Glutamatergic neuron (in vitro differentiated cells): ENCODE measurements at regions not wholly inside any gene's neighbourhood (a gene's known extent, or its start where the extent isn't known, plus 50 kb on each side); places are given as distances from the start of the nearest gene placed in this dataset.

Source experiments
- DNase-seq: peaks from one replicate; pipeline ENCODE4 v3.0.0; 2022
- H3K27ac Mint-ChIP-seq: one replicate; pipeline ENCODE4 v1.8.0; 2020; ENCODE audit warnings: mild to moderate bottlenecking, mixed read lengths, inconsistent platforms; ENCODE audit not compliant: unreplicated experiment
- H3K27me3 Mint-ChIP-seq: one replicate; pipeline ENCODE4 v1.8.0; 2020; ENCODE audit warnings: mild to moderate bottlenecking, moderate library complexity, mixed read lengths, inconsistent platforms; ENCODE audit not compliant: unreplicated experiment
- H3K36me3 Mint-ChIP-seq: one replicate; pipeline ENCODE4 v1.8.0; 2020; ENCODE audit warnings: mild to moderate bottlenecking, mixed read lengths, inconsistent platforms; ENCODE audit not compliant: unreplicated experiment
- H3K4me1 Mint-ChIP-seq: one replicate; pipeline ENCODE4 v1.8.0; 2020; ENCODE audit warnings: mild to moderate bottlenecking, low read depth, mixed read lengths, inconsistent platforms; ENCODE audit not compliant: unreplicated experiment
- H3K4me3 Mint-ChIP-seq: one replicate; pipeline ENCODE4 v1.8.0; 2020; ENCODE audit warnings: mild to moderate bottlenecking, mixed read lengths, inconsistent platforms; ENCODE audit not compliant: unreplicated experiment
- H3K9me3 Mint-ChIP-seq: one replicate; pipeline ENCODE4 v1.8.0; 2020; ENCODE audit warnings: mild to moderate bottlenecking, moderate library complexity, mixed read lengths, inconsistent platforms; ENCODE audit not compliant: unreplicated experiment
- CTCF ChIP-seq: fragments of 200-600 bp; sonication (generic); IDR thresholded peaks from one replicate; pipeline ENCODE4 v1.5.0; 2021; ENCODE audit not compliant: partially characterized antibody, unreplicated experiment

DNA sequence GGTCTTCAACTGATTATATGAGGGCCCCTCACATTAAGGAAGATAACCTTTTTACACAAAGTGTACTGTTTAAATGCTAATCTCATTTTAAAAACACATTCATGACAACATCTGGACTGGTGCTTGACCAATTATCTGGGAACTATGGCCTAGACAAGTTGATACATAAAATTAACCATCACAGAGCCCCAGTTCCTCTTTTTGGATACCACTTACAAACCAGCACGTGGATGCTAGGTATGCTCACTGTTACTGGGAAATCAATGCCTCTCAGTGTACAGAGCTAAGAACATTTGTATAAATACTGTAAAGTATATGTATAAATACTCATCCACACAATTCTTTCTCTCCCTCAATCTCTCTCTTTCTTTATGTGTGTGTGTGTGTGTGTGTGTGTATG lies 1217.8 kb upstream of the LRRTM3 start:
- DNase-seq, result no peak
- H3K27ac Mint-ChIP-seq, result no peak overlapping the region
- no peak overlapping the region for H3K4me3 Mint-ChIP-seq
- no peaks in the 10 kb centered on the region for H3K4me1 Mint-ChIP-seq
- no peak for TF ChIP-seq CTCF
- no peaks in the 10 kb centered on the region for H3K36me3 Mint-ChIP-seq
- no peaks in the 10 kb centered on the region for H3K9me3 Mint-ChIP-seq
- no peaks in the 10 kb centered on the region for H3K27me3 Mint-ChIP-seq

- Mint-ChIP-seq H3K4me3 (no peak overlapping the region), H3K27me3 (no peaks in the 10 kb centered on the region), H3K9me3 (no peaks in the 10 kb centered on the region), H3K36me3 (no peaks in the 10 kb centered on the region), H3K4me1 (no peaks in the 10 kb centered on the region), H3K27ac (no peak overlapping the region)
- TF ChIP-seq CTCF, result no peak
- DNase-seq, result no peak
Measured at GRCh38 chr10:65710306-65710705, 1215.5 kb upstream of the LRRTM3 start.

GRCh38 chr10:65719790-65720189 lies 1206.0 kb upstream of the LRRTM3 start:
- Mint-ChIP-seq H3K4me1 (no peaks in the 10 kb centered on the region), H3K4me3 (no peak overlapping the region), H3K9me3 (no peaks in the 10 kb centered on the region), H3K36me3 (no peaks in the 10 kb centered on the region), H3K27me3 (no peaks in the 10 kb centered on the region), H3K27ac (no peak overlapping the region)
- no peak for TF ChIP-seq CTCF
- DNase-seq, result no peak

GRCh38 chr10:65720901-65721300 lies 1204.9 kb upstream of the LRRTM3 start:
- H3K27ac Mint-ChIP-seq, result no peak overlapping the region
- no peak for DNase-seq

GRCh38 chr10:65723525-65723924 lies 1202.3 kb upstream of the LRRTM3 start:
- Mint-ChIP-seq H3K27ac (no peak overlapping the region), H3K36me3 (no peaks in the 10 kb centered on the region), H3K4me1 (no peaks in the 10 kb centered on the region), H3K9me3 (no peaks in the 10 kb centered on the region), H3K4me3 (no peak overlapping the region), H3K27me3 (no peaks in the 10 kb centered on the region)
- no peak for TF ChIP-seq CTCF
- DNase-seq, result no peak

More at GRCh38 chr10:65720901-65721300, 1204.9 kb upstream of the LRRTM3 start:
- H3K27me3 Mint-ChIP-seq, result no peaks in the 10 kb centered on the region
- no peak overlapping the region for H3K4me3 Mint-ChIP-seq
- H3K9me3 Mint-ChIP-seq, result no peaks in the 10 kb centered on the region
- H3K4me1 Mint-ChIP-seq, result no peaks in the 10 kb centered on the region
- H3K36me3 Mint-ChIP-seq, result no peaks in the 10 kb centered on the region
- no peak for TF ChIP-seq CTCF
